A673 (cell line): ENCODE measurements at regions not wholly inside any gene's neighbourhood (a gene's known extent, or its start where the extent isn't known, plus 50 kb on each side); places are given as distances from the start of the nearest gene placed in this dataset.

Experiments
- EZH2 ChIP-seq: fragments of 200-600 bp; sonication (generic); IDR thresholded peaks from 2 replicates; pipeline ENCODE4 v1.6.1; 2017; ENCODE audit warnings: borderline replicate concordance, low read depth, mild to moderate bottlenecking, mixed read lengths, antibody characterized with exemption, low read length; ENCODE audit not compliant: poor library complexity, severe bottlenecking
- TF ChIP-seq, protein P1 (sequence below): fragments of 300-800, 200-600 bp; sonication (generic); conservative IDR thresholded peaks from 2 replicates; pipeline ENCODE4 v1.5.1; 2017; ENCODE audit warnings: low read depth, mild to moderate bottlenecking, antibody characterized with exemption, low read length, moderate library complexity, mixed read lengths

DNA sequence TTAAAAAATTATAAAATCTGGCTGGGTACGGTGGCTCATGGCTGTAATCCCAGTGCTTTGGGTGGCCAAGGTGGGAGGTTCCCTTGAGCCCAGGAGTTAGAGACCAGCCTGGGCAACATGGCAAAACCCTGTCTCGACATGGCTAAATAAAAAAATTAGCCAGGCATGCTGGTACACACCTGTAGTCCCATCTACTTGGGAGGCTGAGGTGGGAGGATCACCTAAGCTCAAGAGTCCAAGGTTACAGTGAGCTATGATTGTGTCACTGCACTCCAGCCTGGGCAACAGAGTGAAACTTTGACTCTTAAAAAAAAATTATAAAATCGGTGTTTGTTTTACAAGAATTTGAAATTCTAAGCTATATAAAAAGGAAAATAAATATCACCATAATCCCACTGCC lies 141.8 kb downstream of the SLC38A6 start:
- TF ChIP-seq, protein P1, sequence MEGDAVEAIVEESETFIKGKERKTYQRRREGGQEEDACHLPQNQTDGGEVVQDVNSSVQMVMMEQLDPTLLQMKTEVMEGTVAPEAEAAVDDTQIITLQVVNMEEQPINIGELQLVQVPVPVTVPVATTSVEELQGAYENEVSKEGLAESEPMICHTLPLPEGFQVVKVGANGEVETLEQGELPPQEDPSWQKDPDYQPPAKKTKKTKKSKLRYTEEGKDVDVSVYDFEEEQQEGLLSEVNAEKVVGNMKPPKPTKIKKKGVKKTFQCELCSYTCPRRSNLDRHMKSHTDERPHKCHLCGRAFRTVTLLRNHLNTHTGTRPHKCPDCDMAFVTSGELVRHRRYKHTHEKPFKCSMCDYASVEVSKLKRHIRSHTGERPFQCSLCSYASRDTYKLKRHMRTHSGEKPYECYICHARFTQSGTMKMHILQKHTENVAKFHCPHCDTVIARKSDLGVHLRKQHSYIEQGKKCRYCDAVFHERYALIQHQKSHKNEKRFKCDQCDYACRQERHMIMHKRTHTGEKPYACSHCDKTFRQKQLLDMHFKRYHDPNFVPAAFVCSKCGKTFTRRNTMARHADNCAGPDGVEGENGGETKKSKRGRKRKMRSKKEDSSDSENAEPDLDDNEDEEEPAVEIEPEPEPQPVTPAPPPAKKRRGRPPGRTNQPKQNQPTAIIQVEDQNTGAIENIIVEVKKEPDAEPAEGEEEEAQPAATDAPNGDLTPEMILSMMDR: no peak
- no peak for TF ChIP-seq EZH2
